Prostate gland (tissue), 2 donors: ENCODE measurements at regions not wholly inside any gene's neighbourhood (a gene's known extent, or its start where the extent isn't known, plus 50 kb on each side); places are given as distances from the start of the nearest gene placed in this dataset.

Experiments
- DNase-seq: peaks from one replicate; pipeline ENCODE4 v3.0.0-alpha.2; 2019; ENCODE audit warnings: low spot score
- H3K27ac ChIP-seq, 2 donors: fragments of 200-600 bp; sonication (generic); 2 replicates each; pipeline ENCODE4 v1.5.1; 2017 to 2019
- H3K27me3 ChIP-seq: fragments of 200-600 bp; sonication (generic); replicated peaks from 2 replicates; pipeline ENCODE4 v1.5.1; 2019; ENCODE audit not compliant: insufficient read depth
- H3K36me3 ChIP-seq, 2 donors: fragments of 200-600 bp; sonication (generic); 1 replicate in 1 of 2; 2 replicates in 1 of 2; pipeline versions ENCODE4 v1.5.1 to v1.8.1; 2017 to 2019
- H3K4me1 ChIP-seq: fragments of 200-600 bp; sonication (generic); replicated peaks from 2 replicates; pipeline ENCODE4 v1.5.1; 2019
- H3K4me3 ChIP-seq, 2 donors: fragments of 200-600 bp; sonication (generic); 2 replicates each; pipeline ENCODE4 v1.5.1; 2017 to 2019
- H3K9me3 ChIP-seq: fragments of 200-600 bp; sonication (generic); 2 replicates; pipeline ENCODE4 v1.5.1; 2017
- POLR2A ChIP-seq: fragments of 450-650 bp; IDR thresholded peaks from one replicate; pipeline ENCODE4 v1.6.1; 2016; ENCODE audit warnings: antibody characterized with exemption, mild to moderate bottlenecking
- POLR2AphosphoS5 ChIP-seq: sonication (generic); formaldehyde crosslinking; IDR thresholded peaks from one replicate; pipeline ENCODE4 v1.6.1; 2017; ENCODE audit warnings: antibody characterized with exemption
- WGBS: methylation state at CpG from one replicate; pipeline ENCODE4 v1.1.5; 2018; 5-methylcytosine and 5-hydroxymethylcytosine counted together
- intact Hi-C: fragments of 100-400 bp; cut with DNase I; formaldehyde crosslinking; loops from one replicate; pipeline ENCODE4 v1.14.2; 2022
- TF ChIP-seq, protein P1 (sequence below), 4 experiments: fragments of 200-600 bp in 2 of 4; fragments of 450-650 bp in 2 of 4; sonication (generic) in 2 of 4; IDR thresholded peaks; 1 replicate in 3 of 4; 2 replicates in 1 of 4; pipeline ENCODE4 v1.5.1; 2016 to 2019; ENCODE audit warnings: antibody characterized with exemption in 4 of 4, mild to moderate bottlenecking in 2 of 4, moderate library complexity in 2 of 4

DNA sequence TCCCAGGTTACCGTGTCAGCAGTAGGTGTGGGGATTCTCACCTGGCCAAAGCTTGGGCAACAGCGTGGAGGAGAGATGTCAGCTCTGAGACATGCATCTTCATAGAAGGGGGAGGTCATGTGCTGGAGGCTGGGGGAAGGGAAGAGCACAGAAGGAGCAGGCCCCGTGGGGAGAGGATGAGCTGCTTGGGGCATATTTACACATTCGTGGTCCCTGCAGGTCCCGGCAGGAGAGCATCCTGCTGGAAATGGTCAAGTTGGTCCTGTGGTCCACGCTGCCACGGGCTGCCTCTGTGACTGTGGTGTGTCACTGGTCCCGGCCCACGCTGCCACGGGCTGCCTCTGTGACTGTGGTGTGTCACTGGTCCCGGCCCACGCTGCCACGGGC is 195.1 kb upstream of the TWIST2 start:
- TF ChIP-seq POLR2A (no peak), POLR2AphosphoS5 (no peak)
- TF ChIP-seq, protein P1, sequence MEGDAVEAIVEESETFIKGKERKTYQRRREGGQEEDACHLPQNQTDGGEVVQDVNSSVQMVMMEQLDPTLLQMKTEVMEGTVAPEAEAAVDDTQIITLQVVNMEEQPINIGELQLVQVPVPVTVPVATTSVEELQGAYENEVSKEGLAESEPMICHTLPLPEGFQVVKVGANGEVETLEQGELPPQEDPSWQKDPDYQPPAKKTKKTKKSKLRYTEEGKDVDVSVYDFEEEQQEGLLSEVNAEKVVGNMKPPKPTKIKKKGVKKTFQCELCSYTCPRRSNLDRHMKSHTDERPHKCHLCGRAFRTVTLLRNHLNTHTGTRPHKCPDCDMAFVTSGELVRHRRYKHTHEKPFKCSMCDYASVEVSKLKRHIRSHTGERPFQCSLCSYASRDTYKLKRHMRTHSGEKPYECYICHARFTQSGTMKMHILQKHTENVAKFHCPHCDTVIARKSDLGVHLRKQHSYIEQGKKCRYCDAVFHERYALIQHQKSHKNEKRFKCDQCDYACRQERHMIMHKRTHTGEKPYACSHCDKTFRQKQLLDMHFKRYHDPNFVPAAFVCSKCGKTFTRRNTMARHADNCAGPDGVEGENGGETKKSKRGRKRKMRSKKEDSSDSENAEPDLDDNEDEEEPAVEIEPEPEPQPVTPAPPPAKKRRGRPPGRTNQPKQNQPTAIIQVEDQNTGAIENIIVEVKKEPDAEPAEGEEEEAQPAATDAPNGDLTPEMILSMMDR (IDR thresholded peaks at IDR 0.05), result no peak
- no peaks in the 10 kb centered on the region for H3K27me3 ChIP-seq
- no peak for DNase-seq
- intact Hi-C loops, result no loop called here
- 94% methylated on average over 13 of the region's 13 CpGs for WGBS
- H3K4me3 ChIP-seq, result no peak overlapping the region
- no peak overlapping the region for H3K27ac ChIP-seq
- H3K9me3 ChIP-seq, result no peaks in the 10 kb centered on the region
- H3K36me3 ChIP-seq, result no peaks in the 10 kb centered on the region
- H3K4me1 ChIP-seq, result no peaks in the 10 kb centered on the region

GRCh38 chr2:238653431-238654109 is 194.3 kb upstream of the TWIST2 start:
- Histone ChIP-seq H3K27me3 (no peaks in the 10 kb centered on the region), H3K9me3 (no peaks in the 10 kb centered on the region), H3K4me3 (no peak overlapping the region), H3K27ac (no peak overlapping the region), H3K36me3 (no peaks in the 10 kb centered on the region), H3K4me1 (no peaks in the 10 kb centered on the region)
- WGBS, result 83% methylated on average over 13 of the region's 13 CpGs
- intact Hi-C loops, result no loop called here
- TF ChIP-seq POLR2AphosphoS5 (no peak), POLR2A (no peak)
- no peak for DNase-seq

DNA sequence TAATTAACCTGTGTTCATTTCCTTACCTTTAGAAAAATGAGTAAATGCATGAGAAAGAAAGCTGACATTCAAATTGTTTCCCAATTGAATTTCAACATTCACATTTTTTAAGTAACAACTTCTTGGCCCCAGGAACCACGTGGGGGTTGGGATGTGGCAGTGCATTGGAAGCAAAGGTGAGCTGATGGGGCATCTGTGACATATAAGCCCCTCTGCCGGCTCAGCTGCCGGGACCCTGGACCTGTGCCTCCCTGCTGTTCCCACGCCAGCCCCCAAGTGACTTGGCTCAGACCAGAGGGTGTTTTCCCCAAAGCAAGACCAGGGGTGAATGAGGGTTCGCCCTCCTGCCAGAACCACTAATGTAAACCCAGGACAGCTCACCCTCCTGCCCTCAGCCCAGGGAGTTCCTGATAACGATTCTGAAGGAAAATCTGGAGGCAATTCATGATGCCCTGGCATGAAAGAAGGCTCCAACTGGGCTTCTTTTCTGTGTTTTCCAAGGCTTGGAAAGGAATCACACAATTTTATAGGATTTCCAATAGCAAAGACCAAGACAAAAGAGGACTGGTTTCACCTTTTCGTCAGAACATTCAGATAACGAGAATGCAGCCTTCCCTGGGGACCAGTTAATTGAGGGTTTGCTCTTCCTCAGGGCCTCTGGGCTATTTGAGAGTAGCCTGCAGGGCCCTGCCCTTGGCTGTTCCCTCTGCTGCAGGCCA is 193.2 kb upstream of the TWIST2 start:
- no peaks in the 10 kb centered on the region for H3K9me3 ChIP-seq
- H3K4me1 ChIP-seq, result no peaks in the 10 kb centered on the region
- no peaks in the 10 kb centered on the region for H3K27me3 ChIP-seq
- intact Hi-C loops, result no loop called here
- WGBS, result 72% methylated on average over 8 of the region's 8 CpGs
- DNase-seq, result no peak
- H3K4me3 ChIP-seq, result no peak overlapping the region
- TF ChIP-seq POLR2A (no peak), POLR2AphosphoS5 (no peak)
- TF ChIP-seq, protein P1 (IDR thresholded peaks at IDR 0.05), result no peak
- H3K27ac ChIP-seq, result no peak overlapping the region
- no peaks in the 10 kb centered on the region for H3K36me3 ChIP-seq

DNA sequence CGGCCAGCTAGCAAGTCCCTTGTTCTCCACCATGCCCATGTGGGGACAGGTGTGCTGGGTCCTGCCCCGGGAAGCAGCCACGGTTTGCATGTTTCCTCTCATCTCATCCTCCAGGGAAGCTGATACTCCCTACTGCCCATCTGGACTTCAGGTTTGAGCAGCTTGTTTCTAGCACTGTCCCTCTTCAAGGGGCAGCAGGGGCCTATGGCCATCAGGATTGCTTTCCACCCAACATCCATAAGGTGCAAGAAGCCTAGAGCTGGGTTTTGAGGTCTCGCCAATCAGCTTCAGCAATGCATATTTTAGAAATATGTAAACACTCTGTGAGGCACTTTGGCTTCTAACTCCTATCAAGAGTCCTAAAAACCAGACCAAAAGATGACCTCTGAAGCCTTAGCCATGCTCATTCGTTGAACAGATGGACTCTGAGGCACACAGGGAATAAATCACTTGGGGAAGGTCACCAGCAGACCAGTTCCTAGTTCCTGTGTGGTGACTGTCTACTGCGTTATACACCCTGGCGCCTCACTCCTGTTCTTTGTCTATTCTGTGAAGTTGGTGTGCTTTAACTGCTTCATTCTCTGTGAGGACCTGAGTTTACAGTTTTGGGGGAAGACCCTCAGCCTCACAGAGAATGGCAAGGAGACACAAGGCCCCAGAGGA is 192.6 kb upstream of the TWIST2 start:
- DNase-seq, result no peak
- WGBS, result 69% methylated on average over 6 of the region's 7 CpGs
- H3K4me3 ChIP-seq, result no peak overlapping the region
- TF ChIP-seq, protein P1 (IDR thresholded peaks at IDR 0.05), result no peak
- TF ChIP-seq POLR2AphosphoS5 (no peak), POLR2A (no peak)
- no peaks in the 10 kb centered on the region for H3K9me3 ChIP-seq
- intact Hi-C loops, result no loop called here
- no peaks in the 10 kb centered on the region for H3K4me1 ChIP-seq
- no peaks in the 10 kb centered on the region for H3K36me3 ChIP-seq
- H3K27ac ChIP-seq, result no peak overlapping the region
- no peaks in the 10 kb centered on the region for H3K27me3 ChIP-seq

DNA sequence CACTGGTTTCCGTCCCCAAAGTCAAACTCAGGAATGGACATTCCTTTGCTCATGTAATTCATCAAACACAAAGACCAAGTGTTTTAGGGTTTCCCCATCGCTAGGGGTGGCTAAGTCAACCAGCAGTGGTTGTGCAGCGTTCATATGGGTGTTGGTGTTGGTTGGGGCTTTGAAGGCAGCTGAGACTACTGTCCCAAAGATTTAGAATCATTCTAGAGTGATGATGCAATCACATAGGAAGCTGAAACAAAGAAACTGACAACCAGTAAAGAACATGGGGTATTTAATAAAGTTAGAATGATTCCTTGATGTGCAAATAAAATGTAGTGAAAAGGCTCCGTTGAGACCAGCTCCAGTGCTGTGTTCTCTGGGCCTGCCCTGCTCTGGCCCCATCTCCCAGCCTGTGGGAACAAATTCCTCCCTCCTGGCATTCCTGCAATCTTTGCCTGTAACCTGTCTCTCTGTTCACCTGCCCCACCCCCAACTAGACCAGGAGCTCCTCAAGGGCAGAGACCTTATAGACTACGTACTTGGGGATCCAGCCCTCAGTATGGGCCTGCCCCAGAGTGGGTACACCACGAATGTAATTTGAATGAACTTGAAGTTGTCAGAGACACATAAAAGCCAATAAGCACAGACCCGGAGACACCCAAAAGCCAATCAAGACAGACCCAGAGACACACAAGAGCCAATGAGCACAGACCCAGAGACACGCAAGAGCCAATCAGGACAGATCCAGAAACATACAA is 191.7 kb upstream of the TWIST2 start:
- H3K27ac ChIP-seq, result no peak overlapping the region
- H3K9me3 ChIP-seq, result no peaks in the 10 kb centered on the region
- no peaks in the 10 kb centered on the region for H3K36me3 ChIP-seq
- no peaks in the 10 kb centered on the region for H3K27me3 ChIP-seq
- no peak for DNase-seq
- WGBS, result 60% methylated on average over 8 of the region's 8 CpGs
- H3K4me1 ChIP-seq, result no peaks in the 10 kb centered on the region
- intact Hi-C loops, result no loop called here
- no peak overlapping the region for H3K4me3 ChIP-seq
- TF ChIP-seq POLR2AphosphoS5, result no peak
- TF ChIP-seq POLR2A, result no peak
- TF ChIP-seq, protein P1 (IDR thresholded peaks at IDR 0.05), result no peak
